OCI-LY3 (cell line): ENCODE measurements at regions not wholly inside any gene's neighbourhood (a gene's known extent, or its start where the extent isn't known, plus 50 kb on each side); places are given as distances from the start of the nearest gene placed in this dataset.

ENCODE experiments used
- H2AFZ ChIP-seq: fragments of 200-600, 300-600 bp; shearing (Covaris generic); 2 replicates; pipeline ENCODE4 v1.6.0; 2014; ENCODE audit warnings: antibody characterized with exemption, low read depth, low read length
- H3K27ac ChIP-seq: fragments of 200-600, 300-600 bp; sonication (generic); 2 replicates; pipeline ENCODE4 v1.5.1; 2014; ENCODE audit warnings: mild to moderate bottlenecking, low read length, moderate library complexity, mixed read lengths
- H3K27me3 ChIP-seq: fragments of 200-600, 300-600 bp; sonication (generic); 2 replicates; pipeline ENCODE4 v1.6.1; 2014; ENCODE audit warnings: low read depth, low read length, mixed read lengths
- H3K36me3 ChIP-seq: fragments of 200-600, 300-600 bp; sonication (generic); replicated peaks from 2 replicates; pipeline ENCODE3; 2014; ENCODE audit warnings: low read depth, low read length, mixed read lengths
- H3K4me1 ChIP-seq: fragments of 300-600, 200-600 bp; sonication (generic); 2 replicates; pipeline ENCODE4 v1.6.1; 2014; ENCODE audit warnings: low read length, mixed read lengths
- H3K4me2 ChIP-seq: fragments of 200-600, 300-600 bp; sonication (generic); 2 replicates; pipeline ENCODE4 v1.6.1; 2014; ENCODE audit warnings: low read length, mixed read lengths
- H3K4me3 ChIP-seq: fragments of 300-600, 200-600 bp; sonication (generic); 2 replicates; pipeline ENCODE4 v1.5.1; 2014; ENCODE audit warnings: antibody characterized with exemption, mild to moderate bottlenecking, low read length, moderate library complexity
- H3K79me2 ChIP-seq: fragments of 300-600, 200-600 bp; shearing (Covaris generic); 2 replicates; pipeline ENCODE4 v1.6.1; 2014; ENCODE audit warnings: mild to moderate bottlenecking, low read length, mixed read lengths
- H3K9ac ChIP-seq: fragments of 300-600, 200-600 bp; shearing (Covaris generic); 2 replicates; pipeline ENCODE4 v1.6.0; 2014; ENCODE audit warnings: mild to moderate bottlenecking, low read length, moderate library complexity
- H3K9me3 ChIP-seq: fragments of 200-600, 300-600 bp; shearing (Covaris generic); 2 replicates; pipeline ENCODE4 v1.6.1; 2014; ENCODE audit warnings: low read length, mixed read lengths; ENCODE audit not compliant: insufficient read depth
- H4K20me1 ChIP-seq: fragments of 200-600, 300-600 bp; sonication (generic); 2 replicates; pipeline ENCODE4 v1.6.1; 2016; ENCODE audit warnings: low read length, mixed read lengths; ENCODE audit not compliant: insufficient read depth
- EZH2phosphoT487 ChIP-seq: fragments of 200-600 bp; shearing (Covaris generic); IDR thresholded peaks from 2 replicates; pipeline ENCODE4 v1.6.1; 2018; ENCODE audit warnings: antibody characterized with exemption, mixed run types, low read depth
- TF ChIP-seq, protein P1 (sequence below): fragments of 200-600, 300-600 bp; sonication (generic); IDR thresholded peaks from 2 replicates; pipeline ENCODE4 v1.5.1; 2014; ENCODE audit warnings: antibody characterized with exemption, low read length, low read depth

DNA sequence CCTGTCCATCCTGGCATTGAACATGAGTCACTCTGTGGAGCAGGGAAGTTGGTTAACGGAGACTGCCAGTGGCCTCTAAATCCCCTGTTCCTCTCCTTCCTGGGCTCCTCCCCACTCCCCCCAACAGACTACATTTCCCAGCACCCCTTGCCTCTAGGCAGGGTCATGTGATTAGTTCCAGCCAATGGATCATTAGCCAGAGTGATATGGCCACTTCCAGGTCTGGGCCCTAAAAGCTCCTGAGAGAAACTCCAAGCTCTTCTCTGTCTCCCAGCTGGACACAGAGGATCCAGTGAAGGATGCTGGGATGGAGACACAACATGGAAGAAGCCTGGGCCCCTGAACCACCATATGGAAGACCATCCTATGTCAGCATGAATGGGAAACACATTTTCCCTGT is 54.4 kb upstream of the RFLNA start:
- no peaks in the 10 kb centered on the region for H4K20me1 ChIP-seq
- peaks cover under 1% of the 10 kb centered on the region; the same call in 1 of the 2 replicates for H3K4me1 ChIP-seq
- peaks cover 66% of the 10 kb centered on the region for H3K27me3 ChIP-seq
- H3K9ac ChIP-seq: no peak overlapping the region
- no peaks in the 10 kb centered on the region for H3K79me2 ChIP-seq
- H3K27ac ChIP-seq: no peak overlapping the region
- no peak overlapping the region for H2AFZ ChIP-seq
- H3K4me3 ChIP-seq: no peak overlapping the region
- H3K9me3 ChIP-seq: no peaks in the 10 kb centered on the region
- H3K36me3 ChIP-seq: no peaks in the 10 kb centered on the region
- H3K4me2 ChIP-seq: no peak overlapping the region
- TF ChIP-seq, protein P1, sequence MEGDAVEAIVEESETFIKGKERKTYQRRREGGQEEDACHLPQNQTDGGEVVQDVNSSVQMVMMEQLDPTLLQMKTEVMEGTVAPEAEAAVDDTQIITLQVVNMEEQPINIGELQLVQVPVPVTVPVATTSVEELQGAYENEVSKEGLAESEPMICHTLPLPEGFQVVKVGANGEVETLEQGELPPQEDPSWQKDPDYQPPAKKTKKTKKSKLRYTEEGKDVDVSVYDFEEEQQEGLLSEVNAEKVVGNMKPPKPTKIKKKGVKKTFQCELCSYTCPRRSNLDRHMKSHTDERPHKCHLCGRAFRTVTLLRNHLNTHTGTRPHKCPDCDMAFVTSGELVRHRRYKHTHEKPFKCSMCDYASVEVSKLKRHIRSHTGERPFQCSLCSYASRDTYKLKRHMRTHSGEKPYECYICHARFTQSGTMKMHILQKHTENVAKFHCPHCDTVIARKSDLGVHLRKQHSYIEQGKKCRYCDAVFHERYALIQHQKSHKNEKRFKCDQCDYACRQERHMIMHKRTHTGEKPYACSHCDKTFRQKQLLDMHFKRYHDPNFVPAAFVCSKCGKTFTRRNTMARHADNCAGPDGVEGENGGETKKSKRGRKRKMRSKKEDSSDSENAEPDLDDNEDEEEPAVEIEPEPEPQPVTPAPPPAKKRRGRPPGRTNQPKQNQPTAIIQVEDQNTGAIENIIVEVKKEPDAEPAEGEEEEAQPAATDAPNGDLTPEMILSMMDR: no peak
- no peak for TF ChIP-seq EZH2phosphoT487

DNA sequence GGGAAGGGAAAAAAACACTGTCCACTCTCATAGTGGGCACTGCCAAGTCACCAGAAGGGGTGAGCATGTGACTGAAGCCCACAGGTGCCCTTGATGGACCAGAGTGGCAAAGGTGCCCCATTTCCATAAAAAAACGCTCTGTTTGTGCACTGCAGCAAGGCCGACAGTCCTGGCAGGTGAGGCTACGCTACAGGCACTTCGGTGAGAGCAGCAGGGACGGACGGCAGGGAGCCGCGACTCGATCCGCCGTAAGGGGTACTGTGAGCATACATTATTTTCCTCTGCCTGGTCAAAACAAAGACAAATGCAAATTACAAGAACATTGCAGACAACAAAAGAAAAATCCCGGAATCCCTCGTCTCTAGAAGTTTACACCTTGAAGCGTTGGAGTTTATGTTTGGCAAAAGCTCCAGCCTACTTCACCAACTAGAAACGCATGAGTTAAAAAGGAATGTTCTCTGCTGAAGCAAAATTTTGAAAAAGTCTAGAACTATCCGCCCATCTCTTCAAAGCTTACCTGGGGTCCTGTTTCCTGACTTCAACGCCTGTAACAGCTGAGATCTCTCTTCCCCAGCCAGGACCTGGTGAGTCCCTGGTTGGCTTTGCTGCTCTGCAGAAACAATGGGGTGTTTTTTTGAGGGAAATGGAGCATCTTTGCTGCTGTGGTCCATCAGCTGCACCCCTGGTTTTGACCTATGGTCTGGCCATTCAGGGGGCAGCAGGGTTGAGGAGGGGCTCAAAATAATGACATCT is 52.9 kb upstream of the RFLNA start:
- H3K9ac ChIP-seq: no peak overlapping the region
- H3K4me3 ChIP-seq: no peak overlapping the region
- H3K79me2 ChIP-seq: no peaks in the 10 kb centered on the region
- H3K9me3 ChIP-seq: no peaks in the 10 kb centered on the region
- peaks cover 64% of the 10 kb centered on the region for H3K27me3 ChIP-seq
- H4K20me1 ChIP-seq: no peaks in the 10 kb centered on the region
- H3K4me1 ChIP-seq: peaks cover 15% of the 10 kb centered on the region
- H2AFZ ChIP-seq: no peak overlapping the region
- H3K4me2 ChIP-seq: no peak overlapping the region
- H3K27ac ChIP-seq: no peak overlapping the region
- TF ChIP-seq EZH2phosphoT487: no peak
- TF ChIP-seq, protein P1: no peak
- no peaks in the 10 kb centered on the region for H3K36me3 ChIP-seq

DNA sequence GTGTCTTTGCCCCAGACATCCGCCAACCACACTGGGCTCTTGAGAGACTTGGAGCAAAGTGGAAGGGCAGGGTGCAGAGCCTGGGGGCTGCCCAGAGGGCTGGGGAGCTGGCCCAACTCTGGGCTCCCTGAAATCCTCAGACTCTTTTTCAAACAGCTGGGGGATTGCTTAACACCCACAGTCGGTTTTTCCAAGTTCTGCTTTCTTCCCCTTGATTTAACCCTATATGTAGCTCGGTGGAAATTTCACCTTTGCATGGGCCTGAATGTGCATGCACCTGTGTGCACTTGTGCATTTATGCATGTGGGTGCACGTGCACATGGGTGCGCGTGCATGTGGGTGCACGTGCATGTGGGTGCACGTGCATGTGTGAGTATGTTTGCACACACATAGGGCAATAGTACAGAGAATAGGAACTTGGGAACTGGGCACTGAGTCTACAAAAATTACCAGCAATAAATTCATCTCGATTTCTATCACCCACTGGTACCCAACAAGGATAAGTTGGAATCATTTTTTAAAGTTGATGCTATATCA is 52.3 kb upstream of the RFLNA start:
- H3K4me3 ChIP-seq: no peak overlapping the region
- H3K27ac ChIP-seq: no peak overlapping the region
- H3K79me2 ChIP-seq: no peaks in the 10 kb centered on the region
- H4K20me1 ChIP-seq: peaks cover 5% of the 10 kb centered on the region; the same call in 1 of the 2 replicates
- H3K9me3 ChIP-seq: no peaks in the 10 kb centered on the region
- peaks cover 69% of the 10 kb centered on the region for H3K27me3 ChIP-seq
- no peak overlapping the region for H3K4me2 ChIP-seq
- peaks cover 22% of the 10 kb centered on the region for H3K4me1 ChIP-seq
- no peak overlapping the region for H2AFZ ChIP-seq
- no peaks in the 10 kb centered on the region for H3K36me3 ChIP-seq
- no peak overlapping the region for H3K9ac ChIP-seq
- TF ChIP-seq, protein P1: no peak
- TF ChIP-seq EZH2phosphoT487: no peak

DNA sequence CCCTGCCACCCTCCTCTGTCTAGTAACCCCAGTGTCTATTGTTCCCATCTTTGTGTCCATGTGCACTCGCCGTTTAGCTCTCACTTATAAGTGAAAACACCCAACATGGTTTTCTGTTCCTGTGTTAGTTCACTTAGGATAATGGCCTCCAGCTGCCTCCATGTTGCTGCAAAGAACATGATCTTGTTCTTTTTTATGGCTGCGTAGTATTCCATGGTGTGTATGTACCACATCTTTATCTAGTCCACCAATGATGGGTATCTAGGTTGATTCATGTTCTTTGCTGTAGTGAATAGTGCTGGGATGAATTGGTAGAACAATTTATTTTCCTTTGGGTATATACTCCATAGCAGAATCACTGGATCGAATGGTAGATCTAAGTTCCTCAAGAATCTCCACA is 51.0 kb upstream of the RFLNA start:
- no peak overlapping the region for H3K4me2 ChIP-seq
- peaks cover 32% of the 10 kb centered on the region for H3K4me1 ChIP-seq
- no peak overlapping the region for H3K9ac ChIP-seq
- no peaks in the 10 kb centered on the region for H3K79me2 ChIP-seq
- peaks cover 76% of the 10 kb centered on the region for H3K27me3 ChIP-seq
- no peak overlapping the region for H3K27ac ChIP-seq
- H3K36me3 ChIP-seq: no peaks in the 10 kb centered on the region
- no peak overlapping the region for H2AFZ ChIP-seq
- H3K9me3 ChIP-seq: no peaks in the 10 kb centered on the region
- no peak overlapping the region for H3K4me3 ChIP-seq
- peaks cover 9% of the 10 kb centered on the region; the same call in 1 of the 2 replicates for H4K20me1 ChIP-seq
- TF ChIP-seq EZH2phosphoT487: no peak
- TF ChIP-seq, protein P1: no peak
